AG10803 (cell line): ENCODE measurements at regions not wholly inside any gene's neighbourhood (a gene's known extent, or its start where the extent isn't known, plus 50 kb on each side); places are given as distances from the start of the nearest gene placed in this dataset.

Experiments
- DNase-seq: peaks from one replicate; pipeline ENCODE4 v3.0.0; 2010; ENCODE audit warnings: low read depth
- H3K4me3 ChIP-seq: 2 replicates; pipeline ENCODE4 v1.5.1; 2011; ENCODE audit warnings: mild to moderate bottlenecking, low read length, control low read depth
- CTCF ChIP-seq: conservative IDR thresholded peaks from 2 replicates; pipeline ENCODE4 v1.5.1; 2011; ENCODE audit warnings: mild to moderate bottlenecking, low read length, control low read depth, inconsistent platforms

- H3K4me3 ChIP-seq = no peak overlapping the region
- no peak for DNase-seq
- TF ChIP-seq CTCF = no peak
Measured at GRCh38 chr20:57804470-57805250, 94.8 kb upstream of the PMEPA1 start.

- DNase-seq = no peak
- no peak overlapping the region for H3K4me3 ChIP-seq
- TF ChIP-seq CTCF = no peak
Measured at GRCh38 chr20:57803508-57804005, 93.7 kb upstream of the PMEPA1 start.

GRCh38 chr20:57802765-57803507 lies 93.1 kb upstream of the PMEPA1 start:
- H3K4me3 ChIP-seq = no peak overlapping the region
- TF ChIP-seq CTCF = no peak
- no peak for DNase-seq

- DNase-seq = no peak
- H3K4me3 ChIP-seq = no peak overlapping the region
- no peak for TF ChIP-seq CTCF
Measured at GRCh38 chr20:57801581-57801980, 91.8 kb upstream of the PMEPA1 start.

GRCh38 chr20:57800791-57801430 lies 91.1 kb upstream of the PMEPA1 start:
- DNase-seq = no peak
- no peak overlapping the region for H3K4me3 ChIP-seq

GRCh38 chr20:57797401-57797800 lies 87.6 kb upstream of the PMEPA1 start:
- no peak for DNase-seq
- no peak for TF ChIP-seq CTCF

More at GRCh38 chr20:57800791-57801430, 91.1 kb upstream of the PMEPA1 start:
- no peak for TF ChIP-seq CTCF

More at GRCh38 chr20:57797401-57797800, 87.6 kb upstream of the PMEPA1 start:
- H3K4me3 ChIP-seq = no peak overlapping the region
